ENCODE measurements at regions not wholly inside any gene's neighbourhood (a gene's known extent, or its start where the extent isn't known, plus 50 kb on each side); places are given as distances from the start of the nearest gene placed in this dataset.

- H3K79me2 ChIP-seq (replicated peaks; ENCODE audit: insufficient read depth, low read length) = no peaks in the 10 kb centered on the region
- no peaks in the 10 kb centered on the region for H3K9me3 ChIP-seq (ENCODE audit: low read length)
- H3K4me2 ChIP-seq (ENCODE audit: low read length) = no peak overlapping the region
- H3K9me2 ChIP-seq (ENCODE audit: insufficient read depth, low read length) = no peaks in the 10 kb centered on the region
- no peaks in the 10 kb centered on the region for H3K36me3 ChIP-seq (ENCODE audit: insufficient read depth, low read length)
- H3K4me3 ChIP-seq (ENCODE audit: low read length) = no peak overlapping the region
- TF ChIP-seq MXI1 (conservative IDR thresholded peaks at IDR 0.05; ENCODE audit: poor library complexity, severe bottlenecking) (no peak), SMC3 (conservative IDR thresholded peaks at IDR 0.05; ENCODE audit: poor library complexity) (no peak), EP300 (conservative IDR thresholded peaks at IDR 0.05; ENCODE audit: poor library complexity, severe bottlenecking) (no peak), REST (IDR thresholded peaks at IDR 0.05; ENCODE audit: borderline replicate concordance) (no peak), EZH2 (IDR thresholded peaks at IDR 0.05; ENCODE audit: borderline replicate concordance, insufficient read depth, low read length, poor library complexity, severe bottlenecking) (no peak), POLR2AphosphoS5 (IDR thresholded peaks at IDR 0.05) (no peak)
- H2AFZ ChIP-seq (ENCODE audit: low read depth, low read length) = no peak overlapping the region
- no peaks in the 10 kb centered on the region for H4K20me1 ChIP-seq (ENCODE audit: insufficient read depth)
- H3K27ac ChIP-seq (ENCODE audit: low read length) = no peak overlapping the region
- H3K9ac ChIP-seq (ENCODE audit: low read length) = no peak overlapping the region
- H3K27me3 ChIP-seq (ENCODE audit: insufficient read depth, low read depth, low read length) = no peaks in the 10 kb centered on the region
- no peaks in the 10 kb centered on the region for H3F3A ChIP-seq (ENCODE audit: insufficient read depth, low read length, poor library complexity, severe bottlenecking)
Observed at GRCh38 chr1:10880063-10880462, 83.6 kb upstream of the CASZ1 start.

- H3K27me3 ChIP-seq (ENCODE audit: insufficient read depth, low read depth, low read length) = no peaks in the 10 kb centered on the region
- no peak overlapping the region for H3K4me3 ChIP-seq (ENCODE audit: low read length)
Observed at GRCh38 chr1:10881046-10881445, 84.6 kb upstream of the CASZ1 start.

More at GRCh38 chr1:10881046-10881445, 84.6 kb upstream of the CASZ1 start:
- Histone ChIP-seq H2AFZ (ENCODE audit: low read depth, low read length) (no peak overlapping the region), H3K9me2 (ENCODE audit: insufficient read depth, low read length) (no peaks in the 10 kb centered on the region), H3K4me2 (ENCODE audit: low read length) (no peak overlapping the region), H3K9ac (ENCODE audit: low read length) (no peak overlapping the region), H3K79me2 (replicated peaks; ENCODE audit: insufficient read depth, low read length) (no peaks in the 10 kb centered on the region), H3K27ac (ENCODE audit: low read length) (no peak overlapping the region), H3F3A (ENCODE audit: insufficient read depth, low read length, poor library complexity, severe bottlenecking) (no peaks in the 10 kb centered on the region), H3K36me3 (ENCODE audit: insufficient read depth, low read length) (no peaks in the 10 kb centered on the region), H4K20me1 (ENCODE audit: insufficient read depth) (no peaks in the 10 kb centered on the region), H3K9me3 (ENCODE audit: low read length) (no peaks in the 10 kb centered on the region)
- TF ChIP-seq REST (IDR thresholded peaks at IDR 0.05; ENCODE audit: borderline replicate concordance) (no peak), TAF1 (IDR thresholded peaks at IDR 0.05; ENCODE audit: low read depth) (no peak), MXI1 (conservative IDR thresholded peaks at IDR 0.05; ENCODE audit: poor library complexity, severe bottlenecking) (no peak), EP300 (conservative IDR thresholded peaks at IDR 0.05; ENCODE audit: poor library complexity, severe bottlenecking) (no peak), SMC3 (conservative IDR thresholded peaks at IDR 0.05; ENCODE audit: poor library complexity) (no peak), CTCF (IDR thresholded peaks at IDR 0.05; ENCODE audit: poor library complexity, severe bottlenecking) (no peak), EZH2 (IDR thresholded peaks at IDR 0.05; ENCODE audit: borderline replicate concordance, insufficient read depth, low read length, poor library complexity, severe bottlenecking) (no peak)
